ENCODE measurements at regions not wholly inside any gene's neighbourhood (a gene's known extent, or its start where the extent isn't known, plus 50 kb on each side); places are given as distances from the start of the nearest gene placed in this dataset.

DNA sequence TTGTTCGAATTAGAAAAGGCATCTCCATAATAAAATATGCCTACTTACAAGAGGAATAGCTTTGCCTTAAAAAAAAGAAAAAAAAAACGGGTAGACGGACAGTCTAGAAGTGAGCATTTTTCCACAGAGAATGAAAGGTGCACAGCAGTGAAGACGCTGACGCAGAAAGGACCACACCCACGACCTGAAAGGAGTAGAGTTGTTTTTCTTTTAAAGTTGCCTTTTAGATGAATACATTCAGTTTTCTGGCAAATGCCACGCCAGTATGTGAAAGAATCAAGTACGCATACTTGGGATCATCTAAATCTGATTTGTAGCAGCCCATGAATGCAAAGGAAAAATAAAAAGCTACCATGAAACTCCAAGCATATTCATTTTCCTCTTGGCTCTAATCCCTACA is 809.2 kb upstream of the SOX11 start:
- Mint-ChIP-seq H3K9me3 (peaks cover 6% of the 10 kb centered on the region), H3K4me3 (no peak overlapping the region), H3K27me3 (ENCODE audit: low read depth) (no peaks in the 10 kb centered on the region), H3K4me1 (no peaks in the 10 kb centered on the region), H3K27ac (ENCODE audit: unreplicated experiment) (no peak overlapping the region), H3K36me3 (ENCODE audit: low read depth) (no peaks in the 10 kb centered on the region)
- DNase-seq (ENCODE audit: low read depth, low spot score), result no peak
- TF ChIP-seq, protein P1, sequence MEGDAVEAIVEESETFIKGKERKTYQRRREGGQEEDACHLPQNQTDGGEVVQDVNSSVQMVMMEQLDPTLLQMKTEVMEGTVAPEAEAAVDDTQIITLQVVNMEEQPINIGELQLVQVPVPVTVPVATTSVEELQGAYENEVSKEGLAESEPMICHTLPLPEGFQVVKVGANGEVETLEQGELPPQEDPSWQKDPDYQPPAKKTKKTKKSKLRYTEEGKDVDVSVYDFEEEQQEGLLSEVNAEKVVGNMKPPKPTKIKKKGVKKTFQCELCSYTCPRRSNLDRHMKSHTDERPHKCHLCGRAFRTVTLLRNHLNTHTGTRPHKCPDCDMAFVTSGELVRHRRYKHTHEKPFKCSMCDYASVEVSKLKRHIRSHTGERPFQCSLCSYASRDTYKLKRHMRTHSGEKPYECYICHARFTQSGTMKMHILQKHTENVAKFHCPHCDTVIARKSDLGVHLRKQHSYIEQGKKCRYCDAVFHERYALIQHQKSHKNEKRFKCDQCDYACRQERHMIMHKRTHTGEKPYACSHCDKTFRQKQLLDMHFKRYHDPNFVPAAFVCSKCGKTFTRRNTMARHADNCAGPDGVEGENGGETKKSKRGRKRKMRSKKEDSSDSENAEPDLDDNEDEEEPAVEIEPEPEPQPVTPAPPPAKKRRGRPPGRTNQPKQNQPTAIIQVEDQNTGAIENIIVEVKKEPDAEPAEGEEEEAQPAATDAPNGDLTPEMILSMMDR (conservative IDR thresholded peaks at IDR 0.05), result no peak

DNA sequence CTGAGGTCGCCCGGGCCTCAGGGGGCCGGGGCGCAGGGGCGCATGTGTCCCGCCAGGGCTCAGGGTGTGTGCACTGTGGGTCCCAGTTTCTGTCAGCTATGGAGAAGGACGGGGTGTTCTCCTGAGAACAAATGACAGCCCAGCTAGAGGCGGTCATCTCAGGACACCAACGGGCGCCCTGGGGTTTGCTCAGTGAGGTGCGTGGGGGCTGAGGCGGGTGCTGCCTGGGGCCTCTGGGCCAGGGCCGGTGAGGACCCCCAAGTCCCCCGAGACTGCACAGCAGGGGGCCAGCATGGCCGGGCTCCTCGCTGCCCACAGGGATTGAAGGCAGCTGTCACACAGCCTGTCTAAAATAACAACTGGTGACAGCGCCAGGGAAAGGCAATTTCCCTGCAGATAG is 808.8 kb upstream of the SOX11 start:
- Mint-ChIP-seq H3K27ac (ENCODE audit: unreplicated experiment) (no peak overlapping the region), H3K4me3 (no peak overlapping the region), H3K36me3 (ENCODE audit: low read depth) (no peaks in the 10 kb centered on the region), H3K27me3 (ENCODE audit: low read depth) (no peaks in the 10 kb centered on the region), H3K9me3 (peaks cover 6% of the 10 kb centered on the region), H3K4me1 (no peaks in the 10 kb centered on the region)
- TF ChIP-seq, protein P1 (conservative IDR thresholded peaks at IDR 0.05), result no peak
- no peak for DNase-seq (ENCODE audit: low read depth, low spot score)

DNA sequence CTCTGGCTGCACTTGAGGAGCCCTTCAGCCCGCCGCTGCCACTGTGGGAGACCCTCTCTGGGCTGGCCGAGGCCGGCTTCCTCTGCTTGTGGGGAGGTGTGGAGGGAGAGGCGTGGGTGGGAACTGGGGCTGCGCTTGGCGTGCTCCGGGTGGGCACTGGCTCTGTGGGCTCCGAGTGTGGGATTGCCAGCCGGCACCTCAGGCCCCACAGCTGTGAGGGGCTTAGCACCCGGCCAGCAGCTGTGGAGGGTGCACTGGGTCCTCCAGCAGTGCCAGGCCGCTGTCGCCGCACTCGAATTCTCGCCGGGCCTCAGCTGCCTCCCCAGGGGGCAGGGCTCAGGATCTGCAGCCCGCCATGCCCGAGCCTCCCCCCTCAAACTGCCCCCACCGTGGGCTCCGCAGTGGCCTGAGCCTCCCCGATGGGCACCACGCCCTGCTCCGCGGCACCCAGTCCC is 808.0 kb upstream of the SOX11 start:
- no peak for DNase-seq (ENCODE audit: low read depth, low spot score)
- Mint-ChIP-seq H3K27me3 (ENCODE audit: low read depth) (no peaks in the 10 kb centered on the region), H3K9me3 (peaks cover 6% of the 10 kb centered on the region), H3K4me1 (no peaks in the 10 kb centered on the region), H3K36me3 (ENCODE audit: low read depth) (no peaks in the 10 kb centered on the region), H3K4me3 (no peak overlapping the region), H3K27ac (ENCODE audit: unreplicated experiment) (no peak overlapping the region)
- TF ChIP-seq, protein P1 (conservative IDR thresholded peaks at IDR 0.05), result no peak

DNA sequence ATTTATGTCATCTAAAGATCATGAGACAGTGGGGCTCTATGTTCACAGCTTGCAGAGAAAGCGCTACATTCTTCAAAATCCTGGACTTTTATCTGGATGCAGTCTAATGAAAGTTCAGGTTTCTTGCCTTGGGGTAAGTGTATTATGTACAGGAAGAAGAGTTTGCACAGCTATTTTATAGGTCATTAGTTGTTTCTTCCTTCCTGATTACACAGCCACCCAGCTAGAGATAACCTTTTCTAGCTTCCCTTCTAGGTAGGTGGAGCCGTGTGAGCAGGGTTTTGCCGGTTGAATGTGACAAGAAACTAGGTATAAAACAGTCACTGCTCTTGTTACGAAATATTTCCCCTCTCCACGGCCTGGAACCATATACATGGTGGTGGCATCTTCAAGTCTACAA is 800.8 kb upstream of the SOX11 start:
- peaks cover 2% of the 10 kb centered on the region for H3K9me3 Mint-ChIP-seq
- no peak overlapping the region for H3K4me3 Mint-ChIP-seq
- no peak for DNase-seq (ENCODE audit: low read depth, low spot score)
- H3K27ac Mint-ChIP-seq (ENCODE audit: unreplicated experiment), result no peak overlapping the region
- TF ChIP-seq, protein P1 (conservative IDR thresholded peaks at IDR 0.05), result no peak
- H3K4me1 Mint-ChIP-seq, result peaks cover 4% of the 10 kb centered on the region
- H3K36me3 Mint-ChIP-seq (ENCODE audit: low read depth), result no peaks in the 10 kb centered on the region
- no peaks in the 10 kb centered on the region for H3K27me3 Mint-ChIP-seq (ENCODE audit: low read depth)

DNA sequence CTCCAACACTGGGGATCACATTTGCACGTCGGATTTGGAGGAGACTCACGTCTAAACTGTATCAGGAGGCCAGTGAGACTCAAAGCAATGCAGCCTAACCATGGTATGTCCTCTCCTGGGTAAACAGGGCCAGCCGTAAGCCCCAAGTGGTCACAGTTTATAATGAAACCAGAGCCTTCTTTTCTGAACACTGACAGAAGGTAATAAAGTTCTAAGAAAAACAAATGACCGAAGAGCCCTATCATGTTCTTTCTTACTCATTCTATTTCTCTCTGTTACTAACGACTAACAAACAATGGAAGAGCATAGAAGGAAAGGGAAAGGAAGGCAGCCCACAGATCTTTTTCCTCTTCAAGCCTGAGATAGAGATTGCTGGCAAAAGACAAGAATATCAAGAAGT is 796.8 kb upstream of the SOX11 start:
- H3K4me1 Mint-ChIP-seq, result peaks cover 4% of the 10 kb centered on the region
- peaks cover 2% of the 10 kb centered on the region for H3K9me3 Mint-ChIP-seq
- no peak overlapping the region for H3K27ac Mint-ChIP-seq (ENCODE audit: unreplicated experiment)

More for the DNA sequence above, 796.8 kb upstream of the SOX11 start:
- TF ChIP-seq, protein P1 (conservative IDR thresholded peaks at IDR 0.05), result no peak
- H3K27me3 Mint-ChIP-seq (ENCODE audit: low read depth), result no peaks in the 10 kb centered on the region
- no peak overlapping the region for H3K4me3 Mint-ChIP-seq
- H3K36me3 Mint-ChIP-seq (ENCODE audit: low read depth), result no peaks in the 10 kb centered on the region
- DNase-seq (ENCODE audit: low read depth, low spot score), result no peak

All from neural crest cell (in vitro differentiated cells).